Adrenal gland (tissue), 9 donors: ENCODE measurements at regions not wholly inside any gene's neighbourhood (a gene's known extent, or its start where the extent isn't known, plus 50 kb on each side); places are given as distances from the start of the nearest gene placed in this dataset.

Source experiments
- DNase-seq, 7 donors: peaks; one replicate each; pipeline ENCODE4 v3.0.0-alpha.2; 2019 to 2020
- H3K27ac ChIP-seq, 5 donors: fragments of 200-600 bp; sonication (generic) in 4 of 5; 1 replicate in 3 of 5; 2 replicates in 2 of 5; pipeline versions ENCODE4 v1.5.1 to v1.8.0; 2016 to 2020; ENCODE audit warnings: mild to moderate bottlenecking in 1 of 5
- H3K27me3 ChIP-seq: fragments of 200-600 bp; 2 replicates; pipeline ENCODE4 v1.8.0; 2021
- H3K36me3 ChIP-seq, 2 donors: fragments of 200-600 bp; replicated peaks in 1 of 2; 1 replicate in 1 of 2; 2 replicates in 1 of 2; pipeline versions ENCODE4 v1.5.1 to v1.8.0; 2018 to 2022
- H3K4me1 ChIP-seq, 2 donors: fragments of 200-600 bp; replicated peaks in 1 of 2; 1 replicate in 1 of 2; 2 replicates in 1 of 2; pipeline versions ENCODE4 v1.5.1 to v1.8.0; 2018 to 2021
- H3K4me3 ChIP-seq, 4 donors: fragments of 200-600 bp; sonication (generic) in 3 of 4; one replicate each; pipeline ENCODE4 v1.5.1; 2016 to 2018
- H3K9me3 ChIP-seq, 3 donors: fragments of 200-600 bp; sonication (generic) in 1 of 3; replicated peaks in 1 of 3; 1 replicate in 2 of 3; 2 replicates in 1 of 3; pipeline versions ENCODE4 v1.5.1 to v1.8.0; 2016 to 2021
- POLR2A ChIP-seq, 2 donors: fragments of 450-650 bp; IDR thresholded peaks; one replicate each; pipeline ENCODE4 v1.6.1; 2017; ENCODE audit warnings: antibody characterized with exemption in 2 of 2, mild to moderate bottlenecking in 2 of 2, moderate library complexity in 1 of 2
- WGBS, 4 donors: extraction: QIAGEN DNeasy Blood & Tissue Kit in 2 of 4; methylation state at CpG; one replicate each; pipeline versions ENCODE4 v1.1.5 to v1.1.7; 2013 to 2017; 5-methylcytosine and 5-hydroxymethylcytosine counted together
- intact Hi-C, 2 donors: fragments of 100-400 bp; cut with DNase I; formaldehyde crosslinking; loops; one replicate each; pipeline versions ENCODE4 v1.14.1 to v1.15.0; 2022 to 2023
- TF ChIP-seq, protein P1 (sequence below), 6 experiments: fragments of 450-650 bp in 4 of 6; fragments of 200-600 bp in 2 of 6; sonication (generic) in 1 of 6; IDR thresholded peaks; 1 replicate in 5 of 6; 2 replicates in 1 of 6; pipeline versions ENCODE4 v1.5.1 to v1.8.0; 2016 to 2021; ENCODE audit warnings: antibody characterized with exemption in 6 of 6, mild to moderate bottlenecking in 2 of 6, moderate library complexity in 1 of 6
- donor health status: healthy with polysubstance abuse.
- donor health status: Bipolar disorder and iron deficiency.
- donor health status: DM: yes; HTN: yes; CAD: no.
- donor health status: DM: no; HTN: no; CAD: no.
- donor health status: DM: no; HTN: no; CAD: no.

GRCh38 chr6:40640599-40641227 is 53.5 kb upstream of the LRFN2 start:
- DNase-seq: no peak
- H3K4me3 ChIP-seq: no peak overlapping the region
- no peaks in the 10 kb centered on the region for H3K9me3 ChIP-seq
- H3K27me3 ChIP-seq: peaks cover 4% of the 10 kb centered on the region
- intact Hi-C loops: no loop called here
- WGBS, 4 donors: 26 to 29% (median 27%) methylated on average over 14 to 16 of the region's 16 CpGs
- H3K27ac ChIP-seq: no peak overlapping the region
- TF ChIP-seq POLR2A (IDR thresholded peaks at IDR 0.05): no peak
- TF ChIP-seq, protein P1, sequence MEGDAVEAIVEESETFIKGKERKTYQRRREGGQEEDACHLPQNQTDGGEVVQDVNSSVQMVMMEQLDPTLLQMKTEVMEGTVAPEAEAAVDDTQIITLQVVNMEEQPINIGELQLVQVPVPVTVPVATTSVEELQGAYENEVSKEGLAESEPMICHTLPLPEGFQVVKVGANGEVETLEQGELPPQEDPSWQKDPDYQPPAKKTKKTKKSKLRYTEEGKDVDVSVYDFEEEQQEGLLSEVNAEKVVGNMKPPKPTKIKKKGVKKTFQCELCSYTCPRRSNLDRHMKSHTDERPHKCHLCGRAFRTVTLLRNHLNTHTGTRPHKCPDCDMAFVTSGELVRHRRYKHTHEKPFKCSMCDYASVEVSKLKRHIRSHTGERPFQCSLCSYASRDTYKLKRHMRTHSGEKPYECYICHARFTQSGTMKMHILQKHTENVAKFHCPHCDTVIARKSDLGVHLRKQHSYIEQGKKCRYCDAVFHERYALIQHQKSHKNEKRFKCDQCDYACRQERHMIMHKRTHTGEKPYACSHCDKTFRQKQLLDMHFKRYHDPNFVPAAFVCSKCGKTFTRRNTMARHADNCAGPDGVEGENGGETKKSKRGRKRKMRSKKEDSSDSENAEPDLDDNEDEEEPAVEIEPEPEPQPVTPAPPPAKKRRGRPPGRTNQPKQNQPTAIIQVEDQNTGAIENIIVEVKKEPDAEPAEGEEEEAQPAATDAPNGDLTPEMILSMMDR (IDR thresholded peaks at IDR 0.05): no peak
- no peaks in the 10 kb centered on the region for H3K4me1 ChIP-seq
- H3K36me3 ChIP-seq: no peaks in the 10 kb centered on the region
